Lower leg skin (tissue), 4 donors: ENCODE measurements at regions not wholly inside any gene's neighbourhood (a gene's known extent, or its start where the extent isn't known, plus 50 kb on each side); places are given as distances from the start of the nearest gene placed in this dataset.

Experiments
- DNase-seq, 2 donors: peaks; one replicate each; pipeline ENCODE4 v3.0.0-alpha.2; 2019; ENCODE audit warnings: low spot score in 2 of 2
- H3K4me3 ChIP-seq: fragments of 200-600 bp; sonication (generic); 2 replicates; pipeline ENCODE4 v1.5.1; 2017; ENCODE audit warnings: mild to moderate bottlenecking, low read depth; ENCODE audit not compliant: poor library complexity, severe bottlenecking
- POLR2A ChIP-seq, 2 donors: fragments of 450-650 bp; IDR thresholded peaks; one replicate each; pipeline ENCODE4 v1.6.1; 2016 to 2017; ENCODE audit warnings: antibody characterized with exemption in 2 of 2, mild to moderate bottlenecking in 1 of 2, moderate library complexity in 1 of 2
- WGBS, 2 donors: methylation state at CpG; one replicate each; pipeline ENCODE4 v1.1.5; 2018; 5-methylcytosine and 5-hydroxymethylcytosine counted together
- intact Hi-C: fragments of 100-400 bp; cut with DNase I; formaldehyde crosslinking; loops from one replicate; pipeline ENCODE4 v1.15.0; 2023; ENCODE audit warnings: low total_unique reads
- TF ChIP-seq, protein P1 (sequence below), 3 donors: fragments of 450-650 bp; IDR thresholded peaks; one replicate each; pipeline ENCODE4 v1.5.1; 2016; ENCODE audit warnings: antibody characterized with exemption in 3 of 3, mild to moderate bottlenecking in 3 of 3, moderate library complexity in 2 of 3

DNA sequence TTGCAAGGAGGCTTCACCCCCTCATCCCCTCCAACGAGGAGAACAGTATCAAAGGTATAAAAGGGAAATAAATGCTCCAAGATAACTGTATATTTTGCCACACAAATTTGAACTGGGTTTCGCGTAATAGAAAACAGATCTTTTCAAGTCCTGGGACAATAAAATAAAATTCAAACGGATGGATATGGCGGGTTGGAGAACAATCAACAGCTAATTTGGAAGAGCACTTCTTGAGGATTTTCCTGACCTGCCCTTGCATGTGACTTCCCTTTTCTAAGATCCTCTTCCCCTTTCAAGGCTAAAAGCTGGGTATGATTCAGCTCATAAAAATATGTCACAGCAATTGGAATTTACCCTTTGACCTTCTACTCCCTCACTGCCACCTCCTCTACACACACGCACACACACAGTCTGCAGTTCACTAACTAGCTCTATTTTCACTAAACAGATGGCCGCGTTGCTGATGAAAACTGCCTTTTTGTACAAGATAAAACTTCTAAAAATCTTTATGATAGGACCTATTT lies 386.9 kb downstream of the FIGN start:
- WGBS, 2 donors, result 64 to 72% methylated on average over 8 of the region's 8 CpGs
- DNase-seq, result no peak
- TF ChIP-seq, protein P1, sequence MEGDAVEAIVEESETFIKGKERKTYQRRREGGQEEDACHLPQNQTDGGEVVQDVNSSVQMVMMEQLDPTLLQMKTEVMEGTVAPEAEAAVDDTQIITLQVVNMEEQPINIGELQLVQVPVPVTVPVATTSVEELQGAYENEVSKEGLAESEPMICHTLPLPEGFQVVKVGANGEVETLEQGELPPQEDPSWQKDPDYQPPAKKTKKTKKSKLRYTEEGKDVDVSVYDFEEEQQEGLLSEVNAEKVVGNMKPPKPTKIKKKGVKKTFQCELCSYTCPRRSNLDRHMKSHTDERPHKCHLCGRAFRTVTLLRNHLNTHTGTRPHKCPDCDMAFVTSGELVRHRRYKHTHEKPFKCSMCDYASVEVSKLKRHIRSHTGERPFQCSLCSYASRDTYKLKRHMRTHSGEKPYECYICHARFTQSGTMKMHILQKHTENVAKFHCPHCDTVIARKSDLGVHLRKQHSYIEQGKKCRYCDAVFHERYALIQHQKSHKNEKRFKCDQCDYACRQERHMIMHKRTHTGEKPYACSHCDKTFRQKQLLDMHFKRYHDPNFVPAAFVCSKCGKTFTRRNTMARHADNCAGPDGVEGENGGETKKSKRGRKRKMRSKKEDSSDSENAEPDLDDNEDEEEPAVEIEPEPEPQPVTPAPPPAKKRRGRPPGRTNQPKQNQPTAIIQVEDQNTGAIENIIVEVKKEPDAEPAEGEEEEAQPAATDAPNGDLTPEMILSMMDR (IDR thresholded peaks at IDR 0.05), result no peak
- TF ChIP-seq POLR2A (IDR thresholded peaks at IDR 0.05), result no peak
- no peak overlapping the region for H3K4me3 ChIP-seq
- intact Hi-C loops, result loop anchor here (10.0 kb wide), 1 partner anchor 716 kb away; no protein-coding TSS in a partner anchor

DNA sequence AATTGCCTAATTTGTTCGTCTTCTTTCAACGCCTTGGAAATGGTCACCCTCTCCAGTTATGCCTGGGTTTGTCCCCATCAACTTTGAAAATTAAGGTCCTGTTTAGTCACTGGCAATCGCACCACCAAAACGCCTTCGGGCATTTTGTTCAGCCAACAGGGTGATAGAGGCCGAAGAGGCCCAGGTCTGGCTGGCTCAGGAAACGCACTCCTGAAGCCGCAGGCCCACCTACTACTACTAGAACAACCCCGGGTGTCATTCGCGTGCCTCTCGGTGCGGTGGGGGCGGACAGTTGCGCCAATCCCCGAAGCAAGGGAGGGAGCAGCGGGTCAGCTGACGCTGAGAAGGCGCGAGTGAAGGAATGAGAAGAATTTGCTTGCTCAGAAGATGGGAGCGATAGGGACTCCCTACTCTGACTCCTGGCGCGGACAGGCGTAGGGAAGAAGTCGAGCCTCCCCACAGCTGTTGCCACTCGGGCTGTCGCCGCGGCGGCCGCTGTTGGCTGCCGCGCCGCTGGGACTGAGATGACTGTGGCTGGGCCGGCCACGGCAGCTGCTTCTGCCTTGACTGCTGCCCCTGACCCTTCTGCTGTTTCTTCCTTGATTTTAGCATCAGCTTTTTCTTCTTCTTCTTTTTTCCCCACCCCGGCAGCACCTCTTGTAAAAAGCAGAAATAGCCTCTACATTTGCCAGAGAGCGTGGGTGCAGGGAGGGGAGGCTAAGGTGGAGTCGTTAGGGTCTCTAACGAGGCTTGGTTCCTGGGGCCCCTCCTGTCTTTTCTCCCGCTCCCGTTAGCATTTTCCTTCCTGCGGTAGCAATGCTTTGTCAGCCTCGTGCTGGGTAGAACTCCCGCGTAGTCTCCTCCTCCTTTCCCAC lies 387.6 kb downstream of the FIGN start:
- intact Hi-C loops, result loop anchor here (10.0 kb wide), 1 partner anchor 717 kb away; no protein-coding TSS in a partner anchor
- 30 to 43% methylated on average over 45 to 46 of the region's 46 CpGs for WGBS, 2 donors
- peak; percentile 23 to 89 for DNase-seq
- no peak for TF ChIP-seq POLR2A (IDR thresholded peaks at IDR 0.05)
- TF ChIP-seq, protein P1 (IDR thresholded peaks at IDR 0.05), result no peak
- no peak overlapping the region for H3K4me3 ChIP-seq

DNA sequence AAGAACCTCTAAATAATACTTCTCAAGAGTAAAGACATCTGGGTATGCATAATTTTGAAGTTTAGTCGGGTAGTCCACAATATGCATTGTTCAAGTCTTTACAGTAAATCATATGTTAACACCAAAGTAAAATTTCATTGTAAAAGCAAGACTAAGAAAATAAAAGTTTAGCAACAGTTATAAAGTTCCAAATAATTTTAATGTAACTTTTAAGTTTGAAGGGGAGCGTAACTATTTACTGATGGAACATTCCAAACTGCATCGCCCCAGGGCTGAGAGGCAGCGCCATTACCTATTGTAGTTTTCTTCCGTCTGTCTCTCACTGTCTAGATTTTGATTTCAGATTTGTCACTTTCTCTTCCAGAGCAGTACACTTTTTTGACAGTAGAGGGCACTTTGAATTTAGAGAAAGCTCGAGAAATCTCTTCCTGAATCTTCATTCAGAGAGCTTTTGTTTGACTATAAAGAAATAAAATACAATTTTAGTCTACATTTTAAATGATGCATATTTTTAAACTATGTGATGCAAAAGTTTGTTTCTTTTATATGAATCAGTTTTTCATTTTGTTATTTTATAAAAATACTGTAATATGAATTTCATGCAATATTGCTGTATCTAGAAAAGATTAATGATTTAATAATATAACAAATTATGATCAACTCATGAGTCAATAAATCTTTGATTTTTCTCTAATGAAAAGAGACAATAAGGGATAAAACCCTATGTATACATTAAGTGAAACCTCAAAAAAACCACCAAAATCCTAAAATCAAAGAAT lies 389.8 kb downstream of the FIGN start:
- TF ChIP-seq, protein P1 (IDR thresholded peaks at IDR 0.05), result peak in 1 of 3 donors; percentile 35
- no peak for TF ChIP-seq POLR2A (IDR thresholded peaks at IDR 0.05)
- WGBS, 2 donors, result 5% methylated on average over 6 of the region's 6 CpGs
- DNase-seq, result no peak
- H3K4me3 ChIP-seq, result no peak overlapping the region
- intact Hi-C loops, result loop anchor here (10.0 kb wide), 1 partner anchor 719 kb away; no protein-coding TSS in a partner anchor

DNA sequence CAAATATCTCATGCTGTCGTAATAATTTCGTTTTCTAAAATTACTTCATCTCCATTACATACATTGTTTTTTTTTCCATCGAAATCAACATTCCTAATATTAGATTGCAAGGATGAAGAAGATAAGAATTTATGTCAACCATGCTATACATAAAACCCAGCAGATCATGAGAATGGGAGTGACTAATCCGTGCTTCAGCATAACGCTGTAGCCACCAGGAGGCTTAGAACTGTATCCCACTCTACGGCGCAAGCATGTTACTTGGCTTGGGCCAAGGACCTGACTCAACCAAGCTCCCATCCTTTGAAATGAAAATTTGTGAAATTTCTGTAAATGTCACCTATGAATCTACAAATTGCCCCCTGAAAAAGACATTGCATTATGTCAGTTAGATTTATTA lies 392.5 kb downstream of the FIGN start:
- 92 to 93% methylated on average over 7 of the region's 7 CpGs for WGBS, 2 donors
- H3K4me3 ChIP-seq, result no peak overlapping the region
- TF ChIP-seq, protein P1 (IDR thresholded peaks at IDR 0.05), result no peak
- TF ChIP-seq POLR2A (IDR thresholded peaks at IDR 0.05), result no peak
- DNase-seq, result no peak
- intact Hi-C loops, result loop anchor here (10.0 kb wide), 1 partner anchor 721 kb away; no protein-coding TSS in a partner anchor

DNA sequence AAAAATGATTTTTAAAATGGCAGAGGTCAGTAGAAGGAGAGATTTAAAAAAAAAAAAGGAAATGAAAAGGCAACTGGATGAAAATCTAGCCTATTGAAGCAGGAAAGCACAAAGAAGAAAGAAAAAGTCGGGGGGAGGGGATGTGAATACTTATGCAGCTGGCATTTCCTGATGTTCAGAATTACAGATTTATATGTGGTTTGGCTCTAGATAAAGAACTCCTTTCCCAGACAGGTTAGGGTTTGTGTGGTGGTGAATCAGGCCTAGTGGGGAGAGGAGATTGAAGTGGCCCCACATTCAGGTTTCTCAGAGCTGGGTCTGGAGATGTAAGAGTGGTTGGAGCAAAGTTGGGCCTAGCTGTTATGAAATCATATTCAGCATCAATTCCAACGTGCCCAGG lies 394.4 kb downstream of the FIGN start:
- no peak for TF ChIP-seq POLR2A (IDR thresholded peaks at IDR 0.05)
- TF ChIP-seq, protein P1 (IDR thresholded peaks at IDR 0.05), result no peak
- intact Hi-C loops, result loop anchor here (10.0 kb wide), 1 partner anchor 723 kb away; no protein-coding TSS in a partner anchor
- 57 to 59% methylated on average over 2 of the region's 2 CpGs for WGBS, 2 donors
- DNase-seq, result no peak
- H3K4me3 ChIP-seq, result no peak overlapping the region
